GM21381 (cell line): ENCODE measurements at regions not wholly inside any gene's neighbourhood (a gene's known extent, or its start where the extent isn't known, plus 50 kb on each side); places are given as distances from the start of the nearest gene placed in this dataset.

Source experiments
- ATAC-seq: cut with Tn5 transposase; IDR thresholded peaks from one replicate; pipeline ENCODE4 v1.9.1; 2021; ENCODE audit warnings: mild to moderate bottlenecking, moderate library complexity; ENCODE audit not compliant: unreplicated experiment

DNA sequence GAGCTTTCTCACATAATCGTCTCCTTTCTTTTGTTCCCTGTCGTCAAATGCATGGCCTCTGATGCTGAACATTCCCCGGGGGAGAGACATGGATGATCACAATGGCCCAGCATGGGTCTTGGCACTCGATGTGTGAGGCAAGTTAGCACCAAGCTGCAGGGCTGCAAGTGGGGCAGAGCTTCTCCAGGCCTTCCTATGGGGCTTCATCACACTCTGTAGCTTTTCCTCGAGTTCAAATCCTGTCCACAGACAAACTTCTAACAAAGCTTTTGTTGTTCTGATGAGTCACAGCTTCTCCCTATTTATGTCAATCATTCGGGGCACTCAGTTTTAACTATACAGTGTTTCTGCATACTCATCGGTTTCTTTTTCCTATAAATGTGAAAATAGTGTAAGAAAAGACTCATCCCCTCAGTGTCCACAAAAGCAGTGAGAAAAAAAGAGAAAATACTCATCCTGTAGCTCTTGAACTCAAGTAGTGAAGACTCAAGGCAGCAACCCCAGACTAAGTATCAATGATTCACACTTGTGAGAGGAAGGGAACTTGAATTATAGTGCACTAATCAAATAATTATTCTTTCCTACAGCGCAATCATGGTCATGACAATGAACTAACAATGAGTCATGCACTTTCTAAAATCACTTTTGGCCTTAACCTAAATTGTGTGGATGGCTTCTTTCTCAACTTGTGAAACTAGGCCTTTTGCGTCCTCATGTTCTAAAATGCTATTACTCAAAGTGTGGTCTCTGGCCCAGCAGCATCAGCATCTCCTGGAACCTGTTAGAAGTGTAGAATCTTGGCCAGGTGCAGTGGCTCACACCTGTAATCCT is 68.4 kb upstream of the NOX3 start:
- no peak for ATAC-seq

GRCh38 chr6:155521719-155522118 is 66.1 kb upstream of the NOX3 start:
- ATAC-seq, result no peak

GRCh38 chr6:155520078-155520477 is 64.4 kb upstream of the NOX3 start:
- ATAC-seq, result no peak

- ATAC-seq, result no peak
These were observed 63.6 kb upstream of the NOX3 start for GRCh38 chr6:155519176-155519738.

DNA sequence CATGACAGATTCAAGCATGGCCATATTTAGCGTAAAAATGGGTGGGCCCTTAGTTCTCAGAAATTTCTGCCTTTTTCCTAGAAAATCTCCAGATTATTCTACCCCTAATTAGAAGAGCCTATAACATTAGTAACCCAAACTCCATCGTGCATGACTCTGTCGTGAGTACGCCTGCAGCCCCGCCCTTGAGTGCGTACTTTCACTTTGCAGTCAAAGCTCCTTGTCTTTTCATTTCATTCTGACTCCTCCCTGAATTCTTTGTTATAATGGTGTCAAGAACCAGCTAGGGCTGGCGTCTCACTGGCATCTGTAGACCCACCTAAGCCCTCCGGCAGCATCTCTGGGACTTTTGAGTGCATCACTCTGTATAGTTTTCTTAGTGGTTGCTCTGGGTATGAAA is 61.7 kb upstream of the NOX3 start:
- no peak for ATAC-seq

- ATAC-seq, result no peak
These were observed 55.2 kb upstream of the NOX3 start for GRCh38 chr6:155510879-155511278.

GRCh38 chr6:155509743-155510475 is 54.3 kb upstream of the NOX3 start:
- no peak for ATAC-seq

DNA sequence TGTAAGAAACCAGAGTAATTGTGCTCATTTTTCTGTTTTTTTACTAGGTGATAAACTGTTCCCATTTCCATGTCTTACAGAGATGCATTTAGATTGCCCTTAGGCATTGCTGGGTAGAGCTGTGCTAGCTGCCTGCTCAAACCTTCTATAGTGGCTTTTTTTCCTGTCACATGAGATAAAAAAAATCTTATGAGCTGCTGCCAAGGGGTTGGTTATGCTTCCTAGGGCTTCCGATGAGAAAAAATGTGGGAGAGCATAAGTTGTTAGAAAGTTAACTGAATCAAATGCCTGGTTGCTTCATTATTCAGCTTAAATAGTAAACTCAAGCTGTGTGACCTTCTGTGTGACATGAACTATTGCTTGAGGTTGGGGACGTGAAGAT is 50.0 kb upstream of the NOX3 start:
- ATAC-seq, result no peak
